Keratinocyte (primary cell): ENCODE measurements at regions not wholly inside any gene's neighbourhood (a gene's known extent, or its start where the extent isn't known, plus 50 kb on each side); places are given as distances from the start of the nearest gene placed in this dataset.

Experiments
- DNase-seq: peaks from one replicate; pipeline ENCODE4 v3.0.0-alpha.2; 2011; ENCODE audit warnings: low read depth, missing footprints, low spot score
- FAIRE-seq: peaks from 2 replicates; lab custom pipeline; 2011; peaks lifted over from hg19 to GRCh38; lab: Jason Lieb, UNC
- H2AFZ ChIP-seq: 2 replicates; pipeline ENCODE4 v1.6.0; 2012; ENCODE audit warnings: low read length, control low read depth, inconsistent platforms; ENCODE audit not compliant: control insufficient read depth
- H3K27ac ChIP-seq: 2 replicates; pipeline ENCODE4 v1.5.1; 2011; ENCODE audit warnings: low read length; ENCODE audit not compliant: control insufficient read depth, insufficient read depth
- H3K27me3 ChIP-seq: 3 replicates; pipeline ENCODE4 v1.6.0; 2011; ENCODE audit warnings: low read length; ENCODE audit not compliant: control insufficient read depth, insufficient read depth; ENCODE audit errors: extremely low read depth
- H3K36me3 ChIP-seq, 2 experiments: 2 replicates in 1 of 2; 3 replicates in 1 of 2; pipeline ENCODE4 v1.5.1; 2011; ENCODE audit warnings: low read length in 2 of 2, mild to moderate bottlenecking in 1 of 2; ENCODE audit not compliant: control insufficient read depth in 2 of 2, insufficient read depth in 2 of 2; ENCODE audit errors: extremely low read depth in 1 of 2
- H3K4me1 ChIP-seq: 3 replicates; pipeline ENCODE4 v1.5.1; 2011; ENCODE audit warnings: low read length; ENCODE audit not compliant: control insufficient read depth, insufficient read depth; ENCODE audit errors: extremely low read depth
- H3K4me2 ChIP-seq: 3 replicates; pipeline ENCODE4 v1.6.0; 2011; ENCODE audit warnings: low read depth, low read length; ENCODE audit not compliant: control insufficient read depth, insufficient read depth; ENCODE audit errors: extremely low read depth
- H3K4me3 ChIP-seq, 3 experiments: fragments of 200-600 bp in 1 of 3; sonication (generic) in 1 of 3; 2 replicates in 2 of 3; 3 replicates in 1 of 3; pipeline ENCODE4 v1.5.1; 2011 to 2016; ENCODE audit warnings: low read length in 3 of 3, mild to moderate bottlenecking in 3 of 3, control low read depth in 2 of 3, inconsistent platforms in 1 of 3, low read depth in 1 of 3, mixed read lengths in 1 of 3, mixed run types in 1 of 3, moderate library complexity in 1 of 3; ENCODE audit not compliant: control insufficient read depth in 2 of 3, insufficient read depth in 2 of 3; ENCODE audit errors: extremely low read depth in 1 of 3
- H3K79me2 ChIP-seq: 2 replicates; pipeline ENCODE4 v1.6.0; 2012; ENCODE audit warnings: low read length; ENCODE audit not compliant: control insufficient read depth, insufficient read depth
- H3K9ac ChIP-seq: 3 replicates; pipeline ENCODE4 v1.6.0; 2011; ENCODE audit warnings: low read length; ENCODE audit not compliant: control insufficient read depth, insufficient read depth; ENCODE audit errors: extremely low read depth
- H3K9me1 ChIP-seq: 3 replicates; pipeline ENCODE4 v1.6.0; 2011; ENCODE audit warnings: low read length; ENCODE audit not compliant: control insufficient read depth, insufficient read depth; ENCODE audit errors: extremely low read depth
- H3K9me3 ChIP-seq: 2 replicates; pipeline ENCODE4 v1.5.1; 2012; ENCODE audit warnings: low read depth, low read length; ENCODE audit not compliant: control insufficient read depth
- H4K20me1 ChIP-seq: 3 replicates; pipeline ENCODE4 v1.6.0; 2011; ENCODE audit warnings: low read length; ENCODE audit not compliant: control insufficient read depth, insufficient read depth; ENCODE audit errors: extremely low read depth
- EZH2 ChIP-seq: IDR thresholded peaks from one replicate; pipeline ENCODE4 v1.6.1; 2012; ENCODE audit warnings: inconsistent platforms, mild to moderate bottlenecking, low read length, moderate library complexity
- dilution Hi-C: fragments of 300-500 bp; cut with MboI; formaldehyde crosslinking; loops from one replicate; pipeline ENCODE4 v1.7.0; 2020; ENCODE audit warnings: low sequenced_read_pairs; ENCODE audit not compliant: extremely low pct_ligation_motif_present
- TF ChIP-seq, protein P1 (sequence below), 3 experiments: IDR thresholded peaks in 1 of 3; conservative IDR thresholded peaks in 1 of 3; optimal IDR thresholded peaks in 1 of 3; 2 replicates in 2 of 3; 3 replicates in 1 of 3; pipeline versions ENCODE3 to v1.5.1; 2011; ENCODE audit warnings: low read length in 3 of 3, mild to moderate bottlenecking in 3 of 3, moderate library complexity in 2 of 3, control low read depth in 1 of 3, inconsistent platforms in 1 of 3; ENCODE audit not compliant: insufficient read depth in 2 of 3; ENCODE audit errors: extremely low read depth in 1 of 3

- H3K79me2 ChIP-seq: no peaks in the 10 kb centered on the region
- dilution Hi-C loops: no loop called here
- H3K27ac ChIP-seq: no peak overlapping the region
- no peak overlapping the region for H3K9ac ChIP-seq
- no peaks in the 10 kb centered on the region for H3K36me3 ChIP-seq
- FAIRE-seq (no peak), DNase-seq (no peak)
- no peak overlapping the region for H3K4me3 ChIP-seq
- TF ChIP-seq, protein P1, sequence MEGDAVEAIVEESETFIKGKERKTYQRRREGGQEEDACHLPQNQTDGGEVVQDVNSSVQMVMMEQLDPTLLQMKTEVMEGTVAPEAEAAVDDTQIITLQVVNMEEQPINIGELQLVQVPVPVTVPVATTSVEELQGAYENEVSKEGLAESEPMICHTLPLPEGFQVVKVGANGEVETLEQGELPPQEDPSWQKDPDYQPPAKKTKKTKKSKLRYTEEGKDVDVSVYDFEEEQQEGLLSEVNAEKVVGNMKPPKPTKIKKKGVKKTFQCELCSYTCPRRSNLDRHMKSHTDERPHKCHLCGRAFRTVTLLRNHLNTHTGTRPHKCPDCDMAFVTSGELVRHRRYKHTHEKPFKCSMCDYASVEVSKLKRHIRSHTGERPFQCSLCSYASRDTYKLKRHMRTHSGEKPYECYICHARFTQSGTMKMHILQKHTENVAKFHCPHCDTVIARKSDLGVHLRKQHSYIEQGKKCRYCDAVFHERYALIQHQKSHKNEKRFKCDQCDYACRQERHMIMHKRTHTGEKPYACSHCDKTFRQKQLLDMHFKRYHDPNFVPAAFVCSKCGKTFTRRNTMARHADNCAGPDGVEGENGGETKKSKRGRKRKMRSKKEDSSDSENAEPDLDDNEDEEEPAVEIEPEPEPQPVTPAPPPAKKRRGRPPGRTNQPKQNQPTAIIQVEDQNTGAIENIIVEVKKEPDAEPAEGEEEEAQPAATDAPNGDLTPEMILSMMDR (optimal IDR thresholded peaks at IDR 0.05 in 1 of 3, IDR thresholded peaks at IDR 0.05 in 1 of 3, conservative IDR thresholded peaks at IDR 0.05 in 1 of 3; ENCODE audit: extremely low read depth in 1 of 3, insufficient read depth in 2 of 3, low read length in 3 of 3): no peak
- no peak for TF ChIP-seq EZH2
- no peaks in the 10 kb centered on the region for H3K9me3 ChIP-seq
- H3K9me1 ChIP-seq: no peaks in the 10 kb centered on the region
- H2AFZ ChIP-seq: no peak overlapping the region
- no peaks in the 10 kb centered on the region for H3K4me1 ChIP-seq
- H3K4me2 ChIP-seq: no peak overlapping the region
- H4K20me1 ChIP-seq: no peaks in the 10 kb centered on the region
- no peaks in the 10 kb centered on the region for H3K27me3 ChIP-seq
These were observed 524.5 kb upstream of the MEX3C start for GRCh38 chr18:51721996-51722395.

DNA sequence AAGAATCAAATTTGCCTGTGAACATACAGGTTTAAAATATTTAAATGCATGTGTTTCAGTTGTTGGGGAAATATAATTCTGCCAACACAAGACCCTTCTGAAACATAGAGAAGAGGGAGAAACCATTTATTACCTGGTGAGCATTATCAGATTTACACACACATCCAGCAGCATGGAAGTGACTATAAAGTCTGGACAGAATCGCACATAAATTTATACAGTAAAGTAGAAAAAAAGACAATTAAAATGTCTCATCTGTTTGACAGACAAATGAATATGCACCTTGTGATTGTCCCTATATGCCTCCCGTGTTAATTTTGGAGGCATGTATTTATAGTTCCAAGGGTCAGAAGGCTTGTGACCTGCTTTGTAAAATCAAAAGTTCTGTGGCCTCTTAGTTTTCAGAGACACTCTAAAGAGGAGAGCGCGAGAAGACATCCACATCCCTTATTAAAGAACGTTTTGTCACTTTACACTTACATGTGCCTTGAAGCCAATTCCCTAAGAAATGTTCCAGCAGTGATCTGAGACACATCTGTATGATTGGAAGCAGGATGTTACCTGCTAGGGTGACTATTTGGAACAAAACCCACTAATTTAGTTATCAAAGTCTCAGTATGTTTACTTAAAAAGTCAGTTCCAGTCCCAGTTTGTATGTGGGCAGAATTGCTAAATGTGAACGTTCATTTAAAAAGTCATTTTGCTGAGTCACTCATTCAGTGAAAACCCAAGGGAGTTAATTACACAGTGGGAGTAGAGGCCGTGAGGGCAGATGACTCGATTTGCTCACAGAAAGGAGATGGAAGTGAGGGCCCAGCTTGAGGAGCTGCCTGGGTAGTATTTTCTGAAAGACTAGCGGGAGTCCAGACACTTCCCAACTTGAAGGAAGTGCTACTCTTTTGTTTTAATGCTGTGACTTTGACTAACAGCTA is 527.6 kb upstream of the MEX3C start:
- H3K9me3 ChIP-seq: no peaks in the 10 kb centered on the region
- no peaks in the 10 kb centered on the region for H4K20me1 ChIP-seq
- no peaks in the 10 kb centered on the region for H3K27me3 ChIP-seq
- DNase-seq (no peak), FAIRE-seq (no peak)
- no peaks in the 10 kb centered on the region for H3K79me2 ChIP-seq
- dilution Hi-C loops: no loop called here
- no peak overlapping the region for H3K4me3 ChIP-seq
- H3K4me1 ChIP-seq: no peaks in the 10 kb centered on the region
- no peak overlapping the region for H3K9ac ChIP-seq
- H3K4me2 ChIP-seq: no peak overlapping the region
- H2AFZ ChIP-seq: no peak overlapping the region
- no peaks in the 10 kb centered on the region for H3K9me1 ChIP-seq
- TF ChIP-seq, protein P1 (optimal IDR thresholded peaks at IDR 0.05 in 1 of 3, IDR thresholded peaks at IDR 0.05 in 1 of 3, conservative IDR thresholded peaks at IDR 0.05 in 1 of 3; ENCODE audit: extremely low read depth in 1 of 3, insufficient read depth in 2 of 3, low read length in 3 of 3): no peak
- TF ChIP-seq EZH2: no peak
- H3K27ac ChIP-seq: no peak overlapping the region
- no peaks in the 10 kb centered on the region for H3K36me3 ChIP-seq
